ENCODE measurements at regions not wholly inside any gene's neighbourhood (a gene's known extent, or its start where the extent isn't known, plus 50 kb on each side); places are given as distances from the start of the nearest gene placed in this dataset.

DNA sequence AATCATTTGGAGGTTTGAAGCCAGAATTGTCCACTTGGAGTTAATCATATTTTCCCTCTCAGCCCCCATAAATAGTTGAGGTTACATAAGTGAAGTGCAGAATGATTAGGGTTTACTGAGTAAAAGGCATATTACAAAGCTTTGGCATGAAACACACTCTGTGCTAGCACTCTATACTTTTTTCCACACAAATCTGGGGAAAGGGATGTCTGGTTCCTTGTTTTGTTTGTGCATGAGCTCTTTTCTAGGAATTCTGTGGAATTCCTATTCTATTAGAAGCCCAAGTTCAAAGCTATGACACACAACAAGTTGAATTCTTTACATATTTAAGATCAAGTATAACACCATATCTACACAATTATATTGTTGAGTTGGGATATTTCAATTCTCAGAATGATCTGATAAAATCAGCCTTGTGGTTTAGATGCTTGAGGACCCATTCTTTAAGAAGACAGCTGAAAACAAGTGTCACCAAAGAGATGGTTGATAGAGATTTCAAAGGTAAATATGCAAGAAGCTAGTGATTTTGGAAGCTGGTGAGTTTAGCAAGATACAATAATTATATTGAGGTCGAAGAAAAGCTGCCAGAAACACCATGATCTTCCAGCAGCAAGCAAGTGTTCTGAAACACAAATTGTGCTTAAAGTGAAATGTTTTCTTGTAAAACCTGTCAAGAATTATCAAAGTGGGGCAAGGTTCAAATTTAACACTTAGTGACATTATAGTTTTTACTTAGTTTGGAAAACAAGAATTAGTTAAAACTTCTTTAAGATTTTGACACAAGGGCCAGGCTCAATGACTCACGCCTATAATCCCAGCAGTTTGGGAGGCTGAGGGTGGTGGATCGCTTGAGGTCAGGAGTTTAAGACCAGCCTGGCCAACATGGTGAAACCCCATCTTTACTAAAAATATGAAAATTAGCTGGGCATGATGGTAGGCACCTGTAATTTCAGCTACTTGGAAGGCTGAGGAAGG, 122.6 kb downstream of the INHBA start:
- TF ChIP-seq, protein P1, sequence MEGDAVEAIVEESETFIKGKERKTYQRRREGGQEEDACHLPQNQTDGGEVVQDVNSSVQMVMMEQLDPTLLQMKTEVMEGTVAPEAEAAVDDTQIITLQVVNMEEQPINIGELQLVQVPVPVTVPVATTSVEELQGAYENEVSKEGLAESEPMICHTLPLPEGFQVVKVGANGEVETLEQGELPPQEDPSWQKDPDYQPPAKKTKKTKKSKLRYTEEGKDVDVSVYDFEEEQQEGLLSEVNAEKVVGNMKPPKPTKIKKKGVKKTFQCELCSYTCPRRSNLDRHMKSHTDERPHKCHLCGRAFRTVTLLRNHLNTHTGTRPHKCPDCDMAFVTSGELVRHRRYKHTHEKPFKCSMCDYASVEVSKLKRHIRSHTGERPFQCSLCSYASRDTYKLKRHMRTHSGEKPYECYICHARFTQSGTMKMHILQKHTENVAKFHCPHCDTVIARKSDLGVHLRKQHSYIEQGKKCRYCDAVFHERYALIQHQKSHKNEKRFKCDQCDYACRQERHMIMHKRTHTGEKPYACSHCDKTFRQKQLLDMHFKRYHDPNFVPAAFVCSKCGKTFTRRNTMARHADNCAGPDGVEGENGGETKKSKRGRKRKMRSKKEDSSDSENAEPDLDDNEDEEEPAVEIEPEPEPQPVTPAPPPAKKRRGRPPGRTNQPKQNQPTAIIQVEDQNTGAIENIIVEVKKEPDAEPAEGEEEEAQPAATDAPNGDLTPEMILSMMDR (IDR thresholded peaks at IDR 0.05), result no peak
- TF ChIP-seq POLR2A (IDR thresholded peaks at IDR 0.05) (no peak), POLR2AphosphoS5 (IDR thresholded peaks at IDR 0.05) (no peak)

Data from suprapubic skin (tissue), 4 donors.